K562 (cell line): ENCODE measurements at regions not wholly inside any gene's neighbourhood (a gene's known extent, or its start where the extent isn't known, plus 50 kb on each side); places are given as distances from the start of the nearest gene placed in this dataset.

Experiments used
- CHD2 ChIP-seq: IDR thresholded peaks from 2 replicates; pipeline ENCODE4 v1.6.1; 2011; ENCODE audit warnings: low read depth, low read length
- GATAD2A ChIP-seq: fragments of 450-650 bp; IDR thresholded peaks from 2 replicates; pipeline ENCODE4 v1.6.1; 2017
- MAFK ChIP-seq: IDR thresholded peaks from 2 replicates; pipeline ENCODE4 v1.6.1; 2011; ENCODE audit warnings: low read length, improper control_type of control experiment
- PCBP2 ChIP-seq: fragments of 200-400 bp; formaldehyde crosslinking; IDR thresholded peaks from 2 replicates; pipeline ENCODE4 v1.6.1; 2018; ENCODE audit warnings: low read length, low read depth, mild to moderate bottlenecking, moderate library complexity; ENCODE audit not compliant: poor library complexity, severe bottlenecking
- PHF20 ChIP-seq: fragments of 450-650 bp; IDR thresholded peaks from 2 replicates; pipeline ENCODE4 v1.6.1; 2018; ENCODE audit not compliant: partially characterized antibody
- POLR2A ChIP-seq: fragments of 450-650 bp; conservative IDR thresholded peaks from 2 replicates; pipeline ENCODE4 v1.6.1; 2016
- SIX5 ChIP-seq, 2 experiments: IDR thresholded peaks; 2 replicates each; pipeline ENCODE4 v1.6.1; 2011; ENCODE audit warnings: low read length in 2 of 2, borderline replicate concordance in 1 of 2, low read depth in 1 of 2, mild to moderate bottlenecking in 1 of 2, moderate library complexity in 1 of 2; ENCODE audit not compliant: insufficient read depth in 1 of 2
- SP1 ChIP-seq: sonication (generic); formaldehyde crosslinking; IDR thresholded peaks from 2 replicates; pipeline ENCODE4 v1.8.1; 2022; ENCODE audit warnings: mild to moderate bottlenecking, missing genetic modification reagents
- TF ChIP-seq, protein P1 (sequence below): fragments of 450-650 bp; formaldehyde crosslinking; IDR thresholded peaks from 2 replicates; pipeline ENCODE4 v1.4.0; 2022; ENCODE audit warnings: missing genetic modification characterization
- TF ChIP-seq, protein P2 (sequence below), 3 experiments: IDR thresholded peaks in 2 of 3; conservative IDR thresholded peaks in 1 of 3; 2 replicates each; pipeline ENCODE4 v1.5.1; 2011 to 2012; ENCODE audit warnings: low read length in 3 of 3, mild to moderate bottlenecking in 3 of 3, control low read depth in 2 of 3, improper control_type of control experiment in 1 of 3, inconsistent platforms in 1 of 3, low read depth in 1 of 3, mixed read lengths in 1 of 3, moderate library complexity in 1 of 3; ENCODE audit not compliant: insufficient read depth in 2 of 3

DNA sequence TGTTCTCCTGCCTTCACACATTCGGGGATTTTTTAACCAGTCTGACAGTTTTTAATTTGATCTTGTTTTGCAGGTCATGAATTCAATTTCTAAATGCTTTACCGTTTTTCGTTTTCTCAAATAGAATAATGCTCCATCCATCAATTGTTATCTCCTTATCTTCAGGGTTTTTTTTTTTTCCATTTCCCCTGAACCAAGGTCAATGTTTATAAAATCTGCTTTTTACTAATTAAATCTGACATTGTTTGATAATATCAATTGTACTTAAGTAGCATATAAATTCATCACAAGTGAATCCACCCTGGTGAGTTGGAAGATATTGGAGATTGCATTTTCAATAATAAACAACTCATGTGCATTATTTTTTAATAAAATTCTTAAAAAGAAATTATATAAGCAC lies 2004.6 kb upstream of the WWC1 start:
- TF ChIP-seq PCBP2 (no peak), POLR2A (no peak), SP1 (no peak), CHD2 (no peak), GATAD2A (no peak), MAFK (no peak), SIX5 (IDR thresholded peaks at IDR 0.05; ENCODE audit: borderline replicate concordance in 1 of 2, insufficient read depth in 1 of 2, low read depth in 1 of 2, low read length in 2 of 2) (no peak), PHF20 (no peak)
- TF ChIP-seq, protein P1, sequence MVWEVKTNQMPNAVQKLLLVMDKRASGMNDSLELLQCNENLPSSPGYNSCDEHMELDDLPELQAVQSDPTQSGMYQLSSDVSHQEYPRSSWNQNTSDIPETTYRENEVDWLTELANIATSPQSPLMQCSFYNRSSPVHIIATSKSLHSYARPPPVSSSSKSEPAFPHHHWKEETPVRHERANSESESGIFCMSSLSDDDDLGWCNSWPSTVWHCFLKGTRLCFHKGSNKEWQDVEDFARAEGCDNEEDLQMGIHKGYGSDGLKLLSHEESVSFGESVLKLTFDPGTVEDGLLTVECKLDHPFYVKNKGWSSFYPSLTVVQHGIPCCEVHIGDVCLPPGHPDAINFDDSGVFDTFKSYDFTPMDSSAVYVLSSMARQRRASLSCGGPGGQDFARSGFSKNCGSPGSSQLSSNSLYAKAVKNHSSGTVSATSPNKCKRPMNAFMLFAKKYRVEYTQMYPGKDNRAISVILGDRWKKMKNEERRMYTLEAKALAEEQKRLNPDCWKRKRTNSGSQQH (CRISPR knock-in tag) = no peak
- TF ChIP-seq, protein P2, sequence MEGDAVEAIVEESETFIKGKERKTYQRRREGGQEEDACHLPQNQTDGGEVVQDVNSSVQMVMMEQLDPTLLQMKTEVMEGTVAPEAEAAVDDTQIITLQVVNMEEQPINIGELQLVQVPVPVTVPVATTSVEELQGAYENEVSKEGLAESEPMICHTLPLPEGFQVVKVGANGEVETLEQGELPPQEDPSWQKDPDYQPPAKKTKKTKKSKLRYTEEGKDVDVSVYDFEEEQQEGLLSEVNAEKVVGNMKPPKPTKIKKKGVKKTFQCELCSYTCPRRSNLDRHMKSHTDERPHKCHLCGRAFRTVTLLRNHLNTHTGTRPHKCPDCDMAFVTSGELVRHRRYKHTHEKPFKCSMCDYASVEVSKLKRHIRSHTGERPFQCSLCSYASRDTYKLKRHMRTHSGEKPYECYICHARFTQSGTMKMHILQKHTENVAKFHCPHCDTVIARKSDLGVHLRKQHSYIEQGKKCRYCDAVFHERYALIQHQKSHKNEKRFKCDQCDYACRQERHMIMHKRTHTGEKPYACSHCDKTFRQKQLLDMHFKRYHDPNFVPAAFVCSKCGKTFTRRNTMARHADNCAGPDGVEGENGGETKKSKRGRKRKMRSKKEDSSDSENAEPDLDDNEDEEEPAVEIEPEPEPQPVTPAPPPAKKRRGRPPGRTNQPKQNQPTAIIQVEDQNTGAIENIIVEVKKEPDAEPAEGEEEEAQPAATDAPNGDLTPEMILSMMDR (IDR thresholded peaks at IDR 0.05 in 2 of 3, conservative IDR thresholded peaks at IDR 0.05 in 1 of 3; ENCODE audit: insufficient read depth in 2 of 3, low read depth in 1 of 3, low read length in 3 of 3) = no peak
